ENCODE measurements at regions not wholly inside any gene's neighbourhood (a gene's known extent, or its start where the extent isn't known, plus 50 kb on each side); places are given as distances from the start of the nearest gene placed in this dataset.

DNA sequence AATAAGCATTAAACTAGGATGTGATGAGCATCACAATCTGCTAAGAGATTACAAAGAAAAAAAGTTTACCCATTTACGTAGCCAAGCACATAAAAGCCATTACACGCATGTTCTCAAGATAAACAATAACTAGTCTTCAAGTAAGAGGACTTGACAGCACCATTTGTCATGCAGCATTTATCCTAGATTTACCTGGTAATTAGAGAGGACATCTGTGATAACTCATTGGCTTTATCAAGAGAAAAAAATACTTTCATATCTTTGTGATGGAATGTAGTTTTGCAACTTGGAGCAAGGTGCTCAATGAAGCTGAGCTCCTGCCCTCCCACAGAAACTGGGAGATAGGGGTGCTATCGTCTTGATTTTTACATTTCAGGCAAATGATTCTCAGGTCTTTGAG is 1023.7 kb downstream of the FSCB start:
- TF ChIP-seq POLR2A (IDR thresholded peaks at IDR 0.05) (no peak), EP300 (IDR thresholded peaks at IDR 0.05) (no peak), CTCF (IDR thresholded peaks at IDR 0.05) (no peak)
